GM23338 (cell line): ENCODE measurements at regions not wholly inside any gene's neighbourhood (a gene's known extent, or its start where the extent isn't known, plus 50 kb on each side); places are given as distances from the start of the nearest gene placed in this dataset.

Experiments
- EZH2 ChIP-seq: fragments of 200-600 bp; sonication (generic); IDR thresholded peaks from one replicate; pipeline ENCODE4 v1.8.0; 2017; ENCODE audit warnings: antibody characterized with exemption, mild to moderate bottlenecking, low read depth; ENCODE audit not compliant: unreplicated experiment
- POLR2AphosphoS5 ChIP-seq: IDR thresholded peaks from 2 replicates; pipeline ENCODE4 v1.6.1; 2016; ENCODE audit warnings: antibody characterized with exemption, low read depth
- TF ChIP-seq, protein P1 (sequence below), 2 experiments: fragments of 200-600 bp in 1 of 2; sonication (generic) in 1 of 2; conservative IDR thresholded peaks; 2 replicates each; pipeline versions ENCODE4 v1.5.1 to v1.6.1; 2016 to 2017; ENCODE audit warnings: antibody characterized with exemption in 2 of 2, low read depth in 2 of 2, mild to moderate bottlenecking in 2 of 2, moderate library complexity in 1 of 2
- TF ChIP-seq, protein P2 (sequence below): IDR thresholded peaks from one replicate; pipeline ENCODE4 v1.6.1; 2018; ENCODE audit warnings: antibody characterized with exemption; ENCODE audit not compliant: unreplicated experiment

DNA sequence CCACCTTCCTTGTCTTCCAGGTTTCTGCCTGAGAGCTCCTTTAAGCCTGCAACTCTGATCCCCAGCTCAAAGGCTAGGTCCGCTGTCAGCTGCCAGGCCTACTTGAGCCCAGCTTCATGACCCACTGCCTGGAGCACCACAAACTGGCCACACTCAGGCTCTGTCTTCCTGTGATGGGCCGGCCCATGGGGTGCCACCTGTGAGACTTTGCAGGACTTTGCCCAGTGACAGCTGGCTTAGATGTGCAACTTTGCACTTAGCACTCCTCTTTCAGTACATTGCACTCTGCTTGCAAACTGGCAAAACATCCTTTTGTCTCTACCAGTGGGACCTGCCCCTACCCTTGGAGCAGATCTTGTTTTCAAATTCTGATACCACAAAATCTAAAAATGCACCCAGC lies 311.5 kb upstream of the PDE4D start:
- TF ChIP-seq POLR2AphosphoS5 (no peak), EZH2 (no peak)
- TF ChIP-seq, protein P1, sequence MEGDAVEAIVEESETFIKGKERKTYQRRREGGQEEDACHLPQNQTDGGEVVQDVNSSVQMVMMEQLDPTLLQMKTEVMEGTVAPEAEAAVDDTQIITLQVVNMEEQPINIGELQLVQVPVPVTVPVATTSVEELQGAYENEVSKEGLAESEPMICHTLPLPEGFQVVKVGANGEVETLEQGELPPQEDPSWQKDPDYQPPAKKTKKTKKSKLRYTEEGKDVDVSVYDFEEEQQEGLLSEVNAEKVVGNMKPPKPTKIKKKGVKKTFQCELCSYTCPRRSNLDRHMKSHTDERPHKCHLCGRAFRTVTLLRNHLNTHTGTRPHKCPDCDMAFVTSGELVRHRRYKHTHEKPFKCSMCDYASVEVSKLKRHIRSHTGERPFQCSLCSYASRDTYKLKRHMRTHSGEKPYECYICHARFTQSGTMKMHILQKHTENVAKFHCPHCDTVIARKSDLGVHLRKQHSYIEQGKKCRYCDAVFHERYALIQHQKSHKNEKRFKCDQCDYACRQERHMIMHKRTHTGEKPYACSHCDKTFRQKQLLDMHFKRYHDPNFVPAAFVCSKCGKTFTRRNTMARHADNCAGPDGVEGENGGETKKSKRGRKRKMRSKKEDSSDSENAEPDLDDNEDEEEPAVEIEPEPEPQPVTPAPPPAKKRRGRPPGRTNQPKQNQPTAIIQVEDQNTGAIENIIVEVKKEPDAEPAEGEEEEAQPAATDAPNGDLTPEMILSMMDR (conservative IDR thresholded peaks at IDR 0.05; ENCODE audit: low read depth in 2 of 2), result no peak
- TF ChIP-seq, protein P2, sequence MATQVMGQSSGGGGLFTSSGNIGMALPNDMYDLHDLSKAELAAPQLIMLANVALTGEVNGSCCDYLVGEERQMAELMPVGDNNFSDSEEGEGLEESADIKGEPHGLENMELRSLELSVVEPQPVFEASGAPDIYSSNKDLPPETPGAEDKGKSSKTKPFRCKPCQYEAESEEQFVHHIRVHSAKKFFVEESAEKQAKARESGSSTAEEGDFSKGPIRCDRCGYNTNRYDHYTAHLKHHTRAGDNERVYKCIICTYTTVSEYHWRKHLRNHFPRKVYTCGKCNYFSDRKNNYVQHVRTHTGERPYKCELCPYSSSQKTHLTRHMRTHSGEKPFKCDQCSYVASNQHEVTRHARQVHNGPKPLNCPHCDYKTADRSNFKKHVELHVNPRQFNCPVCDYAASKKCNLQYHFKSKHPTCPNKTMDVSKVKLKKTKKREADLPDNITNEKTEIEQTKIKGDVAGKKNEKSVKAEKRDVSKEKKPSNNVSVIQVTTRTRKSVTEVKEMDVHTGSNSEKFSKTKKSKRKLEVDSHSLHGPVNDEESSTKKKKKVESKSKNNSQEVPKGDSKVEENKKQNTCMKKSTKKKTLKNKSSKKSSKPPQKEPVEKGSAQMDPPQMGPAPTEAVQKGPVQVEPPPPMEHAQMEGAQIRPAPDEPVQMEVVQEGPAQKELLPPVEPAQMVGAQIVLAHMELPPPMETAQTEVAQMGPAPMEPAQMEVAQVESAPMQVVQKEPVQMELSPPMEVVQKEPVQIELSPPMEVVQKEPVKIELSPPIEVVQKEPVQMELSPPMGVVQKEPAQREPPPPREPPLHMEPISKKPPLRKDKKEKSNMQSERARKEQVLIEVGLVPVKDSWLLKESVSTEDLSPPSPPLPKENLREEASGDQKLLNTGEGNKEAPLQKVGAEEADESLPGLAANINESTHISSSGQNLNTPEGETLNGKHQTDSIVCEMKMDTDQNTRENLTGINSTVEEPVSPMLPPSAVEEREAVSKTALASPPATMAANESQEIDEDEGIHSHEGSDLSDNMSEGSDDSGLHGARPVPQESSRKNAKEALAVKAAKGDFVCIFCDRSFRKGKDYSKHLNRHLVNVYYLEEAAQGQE, result no peak
